HG03469 (cell line): ENCODE measurements at regions not wholly inside any gene's neighbourhood (a gene's known extent, or its start where the extent isn't known, plus 50 kb on each side); places are given as distances from the start of the nearest gene placed in this dataset.

Source experiments
- ATAC-seq: cut with Tn5 transposase; IDR thresholded peaks from one replicate; pipeline ENCODE4 v1.9.1; 2021; ENCODE audit warnings: mild to moderate bottlenecking, moderate library complexity, moderate number of reproducible peaks; ENCODE audit not compliant: unreplicated experiment

DNA sequence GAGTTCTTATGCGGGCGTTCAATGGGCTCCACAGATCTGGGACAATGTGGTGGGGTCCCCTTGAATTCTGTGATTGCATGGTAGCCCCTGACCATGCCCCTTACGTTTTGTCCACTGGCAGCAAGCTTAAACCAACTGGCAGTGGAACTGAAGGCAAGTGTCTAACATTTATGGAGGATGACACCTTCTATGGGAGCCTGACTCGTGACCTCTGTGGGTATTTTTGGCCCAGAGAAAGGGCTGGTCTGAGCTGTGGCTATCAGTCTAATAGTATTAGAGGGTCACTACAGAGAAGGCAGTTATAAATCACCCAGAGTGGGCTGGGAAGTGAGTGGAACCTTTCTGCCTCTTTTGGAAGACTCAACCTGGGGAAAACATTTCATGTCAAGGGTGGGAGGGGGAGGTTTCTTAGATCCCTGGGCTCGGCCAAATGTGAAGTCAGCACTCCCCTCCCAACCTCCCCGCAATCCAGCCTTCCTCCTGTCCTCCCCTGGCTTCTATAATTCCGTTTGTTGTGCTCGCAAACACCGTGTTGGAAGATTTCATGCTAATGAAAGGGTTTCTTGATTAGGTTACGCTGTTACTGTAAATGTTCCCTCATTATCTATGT lies 322.7 kb downstream of the RPS24 start:
- ATAC-seq: no peak

DNA sequence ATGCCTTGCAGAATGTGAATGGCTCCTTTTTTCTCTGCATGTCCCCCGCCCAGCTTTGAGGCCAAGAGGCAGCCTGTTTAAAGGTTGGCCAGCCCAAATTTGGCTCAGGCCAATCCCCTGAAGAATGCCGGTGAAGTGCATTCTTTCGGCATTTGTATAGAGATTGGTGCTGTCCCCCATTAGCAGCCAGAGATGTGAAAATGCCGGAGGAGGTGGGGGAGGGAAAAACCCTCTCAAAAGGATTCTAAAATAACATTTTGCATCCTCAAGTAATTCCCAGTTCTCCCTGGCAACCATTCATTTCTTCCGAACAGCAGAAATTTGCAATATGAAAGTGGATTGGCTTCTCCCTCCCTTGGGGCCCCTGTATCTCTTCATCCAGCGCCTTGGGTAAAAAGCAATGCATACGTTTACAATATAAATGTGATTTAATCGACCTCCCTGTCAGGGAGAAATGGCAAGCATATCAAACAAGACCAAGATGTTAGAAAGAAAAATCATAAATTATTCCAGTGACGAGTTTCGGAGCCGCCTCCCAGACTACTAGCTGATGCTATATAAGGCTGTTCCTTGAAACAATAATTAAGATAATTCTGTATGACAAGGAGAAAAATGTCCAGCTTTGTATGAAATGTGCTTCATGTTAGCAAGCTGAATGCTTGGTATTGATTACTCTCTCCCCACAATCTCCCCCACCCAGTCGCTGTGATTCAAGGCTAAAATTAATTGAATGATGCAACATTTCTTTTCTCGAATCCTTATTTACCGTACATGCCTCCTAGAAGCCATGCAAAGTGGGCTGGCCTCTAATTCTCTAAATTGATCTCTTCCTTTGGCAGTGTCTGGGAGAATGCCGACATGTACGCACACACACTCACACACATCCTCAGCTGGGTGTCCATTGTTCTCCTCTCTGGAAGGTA lies 323.7 kb downstream of the RPS24 start:
- ATAC-seq: no peak

GRCh38 chr10:78358351-78358750 lies 324.7 kb downstream of the RPS24 start:
- no peak for ATAC-seq

DNA sequence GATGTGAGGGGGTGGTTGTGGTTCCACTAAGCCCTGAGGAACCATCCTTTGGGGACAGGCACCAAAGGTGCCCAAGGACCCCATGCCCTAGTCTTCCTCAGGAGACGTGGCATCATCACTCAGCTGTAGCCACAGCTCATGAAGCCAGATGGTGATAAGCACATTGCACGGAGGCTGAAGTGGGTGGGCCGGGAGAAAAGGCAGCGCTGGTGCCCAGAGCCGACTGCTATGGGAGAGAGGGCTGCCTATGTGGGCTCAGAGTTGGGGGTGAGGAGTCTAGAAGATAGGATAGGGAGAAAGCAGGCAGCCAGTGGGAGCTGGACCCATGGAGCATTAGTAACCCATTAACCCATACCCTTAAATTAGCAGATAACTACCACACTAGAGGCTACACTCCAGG lies 325.3 kb downstream of the RPS24 start:
- no peak for ATAC-seq

DNA sequence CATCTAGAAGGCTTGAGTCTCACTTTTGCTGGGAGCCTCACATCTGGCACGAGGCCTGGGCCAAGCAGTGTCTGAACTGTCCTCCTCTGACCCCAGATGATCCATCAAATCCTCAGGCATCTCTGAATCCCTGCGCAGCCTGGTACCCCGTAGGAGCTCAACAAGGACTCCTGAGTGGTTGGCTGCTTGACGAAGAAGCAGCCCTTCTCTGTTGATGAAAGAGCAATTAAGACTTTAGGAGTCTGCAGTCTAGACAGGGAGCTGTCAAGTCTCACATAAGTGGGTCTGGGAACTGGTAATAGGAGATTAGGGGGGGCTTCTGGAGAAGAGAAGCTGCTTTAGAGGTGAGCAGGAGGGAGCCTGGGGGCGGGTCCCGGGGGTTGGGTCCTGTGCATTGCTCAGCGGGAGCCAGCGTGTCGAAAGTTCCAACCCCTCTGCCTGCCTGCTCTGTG lies 326.0 kb downstream of the RPS24 start:
- ATAC-seq: no peak

GRCh38 chr10:78360284-78360683 lies 326.6 kb downstream of the RPS24 start:
- no peak for ATAC-seq

GRCh38 chr10:78361031-78361430 lies 327.4 kb downstream of the RPS24 start:
- ATAC-seq: no peak

DNA sequence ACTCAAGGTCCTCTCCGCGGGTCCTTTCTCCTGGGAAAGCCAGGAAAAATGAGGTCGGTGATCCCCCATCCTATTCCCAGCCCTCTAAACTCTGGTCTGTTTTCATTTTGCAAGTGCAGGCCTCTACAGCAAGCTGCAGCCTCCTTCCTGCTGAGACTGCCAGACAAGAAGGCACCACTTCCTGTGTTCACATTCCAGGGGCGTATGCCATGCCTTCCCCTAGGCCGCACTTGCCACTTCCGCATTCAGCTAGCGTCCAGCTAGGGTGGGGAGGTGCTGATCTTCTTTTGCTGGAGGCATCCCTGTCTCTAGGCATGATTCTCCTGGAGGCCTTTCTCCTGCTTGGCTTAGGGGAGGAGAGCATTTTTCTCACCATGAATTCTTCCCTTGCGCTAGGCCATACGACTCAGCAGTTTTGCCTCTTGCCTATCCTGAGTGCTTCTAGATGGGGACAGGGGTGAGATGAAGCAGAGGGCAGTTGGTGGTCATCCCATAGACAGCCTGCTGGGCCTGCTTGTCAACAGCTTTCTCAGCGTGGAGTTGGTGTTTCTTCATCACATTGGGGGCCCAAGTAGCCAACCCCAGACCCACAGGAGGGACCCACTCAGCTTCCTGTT lies 328.9 kb downstream of the RPS24 start:
- ATAC-seq: no peak

- no peak for ATAC-seq
These were observed 329.5 kb downstream of the RPS24 start for GRCh38 chr10:78363190-78363589.

DNA sequence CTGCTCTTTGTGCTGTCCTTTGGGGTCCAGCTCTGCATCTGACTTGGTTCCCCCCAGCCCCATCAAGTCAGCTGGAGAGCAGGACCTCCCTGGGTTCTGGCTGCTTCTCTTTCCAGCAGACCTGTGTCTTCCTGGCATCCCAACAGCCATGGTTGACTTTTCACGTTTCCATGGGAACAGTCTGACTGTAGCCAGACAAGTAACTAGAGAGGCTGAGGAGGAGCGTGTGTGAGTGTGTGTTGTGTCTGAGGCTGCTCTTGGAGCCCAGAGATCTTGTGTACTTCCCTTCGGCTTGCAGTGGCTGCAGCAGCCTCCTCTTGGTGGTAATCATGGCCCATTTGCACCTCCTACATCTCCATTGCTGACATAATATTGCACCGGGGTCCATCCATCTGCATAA lies 332.0 kb downstream of the RPS24 start:
- ATAC-seq: no peak

DNA sequence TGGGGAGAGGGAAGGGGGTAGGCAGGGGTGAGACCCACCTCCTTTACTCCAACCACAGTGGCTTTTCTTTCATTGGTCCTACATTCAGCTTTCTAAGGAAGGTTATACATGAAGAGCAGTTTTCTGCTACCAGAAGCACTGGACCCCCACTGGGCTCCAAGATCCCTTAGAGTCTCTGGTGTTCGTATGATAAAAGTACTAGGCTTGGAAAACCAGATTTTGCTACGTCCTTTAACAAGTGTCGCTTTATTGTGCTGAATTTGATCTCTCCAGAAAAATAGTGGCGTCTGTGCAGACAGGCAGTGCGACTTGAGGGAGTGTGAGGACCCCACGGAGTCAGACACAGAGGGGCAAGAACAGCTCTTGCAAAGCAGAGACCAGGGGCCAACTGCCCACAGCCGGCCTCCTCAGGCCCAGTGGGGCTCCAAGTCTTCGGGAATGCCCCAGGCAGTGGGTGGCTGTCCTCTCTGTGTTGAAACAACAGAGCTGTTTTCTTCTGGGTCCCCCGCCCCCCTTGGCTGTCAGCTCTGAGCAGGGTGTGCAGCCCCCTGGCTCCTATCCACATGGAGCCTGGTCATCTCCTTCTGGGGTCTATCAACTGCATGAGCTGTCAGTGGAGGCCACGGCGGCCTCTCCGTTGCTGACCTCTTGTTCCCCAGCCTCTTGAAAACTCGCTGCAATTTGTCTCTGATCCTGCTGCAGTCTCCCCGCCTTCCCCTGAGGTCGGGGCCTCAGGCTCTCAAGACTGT lies 333.2 kb downstream of the RPS24 start:
- no peak for ATAC-seq

GRCh38 chr10:78367751-78368150 lies 334.1 kb downstream of the RPS24 start:
- no peak for ATAC-seq

GRCh38 chr10:78371136-78371535 lies 337.5 kb downstream of the RPS24 start:
- ATAC-seq: no peak

GRCh38 chr10:78372806-78373205 lies 339.1 kb downstream of the RPS24 start:
- ATAC-seq: no peak

GRCh38 chr10:78374331-78375028 lies 340.8 kb downstream of the RPS24 start:
- ATAC-seq: no peak

DNA sequence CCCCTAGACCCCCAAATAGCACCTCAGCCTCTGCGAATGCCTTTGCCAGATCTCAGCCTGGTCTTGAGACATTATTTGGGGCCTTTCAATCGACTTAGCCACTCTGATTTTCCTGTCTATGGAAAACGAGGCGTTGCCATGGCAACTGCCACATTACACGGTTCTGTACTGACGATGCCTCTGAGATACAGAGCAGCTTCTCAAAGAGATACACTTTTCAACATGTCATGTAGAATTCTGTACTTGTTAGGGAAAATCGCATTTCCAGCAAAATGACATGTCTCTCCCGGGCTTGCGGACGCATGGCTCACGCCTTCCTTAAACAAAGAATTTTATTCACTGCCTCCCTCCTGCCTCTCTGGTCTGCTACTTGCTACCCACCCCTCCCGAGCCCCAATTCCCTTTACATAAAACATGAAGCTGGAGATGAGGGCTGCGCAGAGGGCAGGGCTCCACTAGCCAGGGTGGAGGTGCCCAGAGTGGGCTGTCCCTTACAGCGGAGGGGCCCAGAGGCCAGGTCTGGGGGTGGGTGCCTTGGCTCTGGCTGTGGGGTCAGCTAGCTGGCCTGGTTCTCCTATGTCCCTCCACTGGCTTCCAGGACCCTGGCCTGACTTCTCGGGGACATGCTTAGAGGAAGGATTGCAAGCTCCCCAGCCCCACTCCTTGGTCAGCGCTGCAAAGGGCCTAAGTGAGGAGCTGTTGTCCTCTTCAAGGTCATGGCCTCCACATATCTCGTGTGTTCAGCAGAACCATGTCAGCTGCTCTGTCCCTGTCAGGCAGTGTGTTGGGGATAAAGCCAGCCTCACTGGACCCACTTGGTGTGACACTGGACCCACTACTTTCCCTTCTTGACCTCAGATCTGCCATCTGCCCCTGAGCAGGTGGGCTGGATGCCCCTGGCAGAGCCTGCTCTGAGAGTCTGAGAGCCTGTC lies 342.5 kb downstream of the RPS24 start:
- no peak for ATAC-seq

DNA sequence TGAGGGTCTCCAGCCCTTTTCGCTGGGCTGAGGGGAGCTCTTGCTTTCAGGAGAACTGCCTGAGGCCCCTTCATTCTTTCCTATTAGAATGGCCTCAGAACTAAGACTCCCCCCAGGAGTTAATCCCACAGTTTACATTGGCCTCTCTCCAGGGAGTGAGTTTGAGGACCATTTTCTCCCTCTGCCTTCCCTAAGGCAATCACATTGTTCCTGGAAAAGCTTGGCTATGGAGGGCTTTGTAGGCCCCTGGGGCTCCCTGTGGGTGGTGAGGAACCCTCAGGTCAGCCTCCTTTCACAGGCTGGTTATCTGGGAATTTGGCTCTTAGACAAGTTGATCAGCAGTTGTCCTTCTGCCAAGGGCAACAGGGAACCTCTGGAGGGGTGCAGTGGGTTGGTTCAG lies 343.7 kb downstream of the RPS24 start:
- no peak for ATAC-seq

- no peak for ATAC-seq
These were observed 344.5 kb downstream of the RPS24 start for GRCh38 chr10:78378192-78378591.

DNA sequence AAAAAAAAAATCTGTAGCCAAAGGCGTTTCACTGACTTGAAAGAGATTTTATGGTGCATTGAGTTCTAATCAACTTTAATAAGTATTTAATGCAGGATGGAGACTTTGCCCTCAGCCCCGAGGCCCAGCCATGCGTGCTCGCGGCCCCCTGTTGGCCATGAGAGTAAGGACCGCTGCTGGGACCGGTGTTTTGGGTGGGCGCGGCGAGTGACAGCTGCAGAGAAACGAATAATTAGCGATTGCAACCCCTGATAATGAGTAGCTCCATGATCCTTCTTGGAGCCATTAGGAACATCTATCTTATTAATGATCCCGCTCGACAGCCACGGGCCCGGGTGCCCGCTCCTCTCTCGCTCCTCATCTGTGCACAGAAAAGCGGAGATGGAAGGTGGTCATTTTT lies 347.4 kb downstream of the RPS24 start:
- no peak for ATAC-seq
